Heart left ventricle (tissue), 13 donors: ENCODE measurements at regions not wholly inside any gene's neighbourhood (a gene's known extent, or its start where the extent isn't known, plus 50 kb on each side); places are given as distances from the start of the nearest gene placed in this dataset.

ENCODE experiments used
- POLR2A ChIP-seq, 2 donors: fragments of 450-650 bp; IDR thresholded peaks; one replicate each; pipeline ENCODE4 v1.6.1; 2017; ENCODE audit warnings: antibody characterized with exemption in 2 of 2, mild to moderate bottlenecking in 2 of 2, moderate library complexity in 2 of 2
- TF ChIP-seq, protein P1 (sequence below), 12 donors: fragments of 200-600 bp; sonication (generic) in 4 of 12; IDR thresholded peaks; one replicate each; pipeline versions ENCODE4 v1.5.0 to v1.8.0; 2018 to 2022; ENCODE audit warnings: antibody characterized with exemption in 12 of 12, mild to moderate bottlenecking in 5 of 12
- donor health status: ischemic (EF 13 %, LVEDD 7.1; RV severe dilation, severe dysfunction).
- donor health status: DM: no; HTN: yes; CAD: no.
- donor health status: DM: no; HTN: no; CAD: no.
- donor health status: ischemic (EF 25% LVEDD 6.9; RV normal size, moderate dysfunction).
- donor health status: ischemic (EF 25% LVEDD 5.7; RV mildly dilated, moderate dysfunction).
- donor health status: ischemic (EF 35%, LVEDD 5.7; RV mildly dilated, moderate dysfunction).
- donor health status: nonischemic (EF 11% LVEDD 7.7; RV severe dilation, severe dysfunction).
- donor health status: DM: yes; HTN: yes; CAD: no.
- donor health status: PGD.
- donor health status: ischemic (EF 29% LVEDD 5.4; RV normal size, mild dysfunction).
- donor health status: nonischemic (EF 23%, LVEDD 6.1; RV moderate dilation, normal function).

DNA sequence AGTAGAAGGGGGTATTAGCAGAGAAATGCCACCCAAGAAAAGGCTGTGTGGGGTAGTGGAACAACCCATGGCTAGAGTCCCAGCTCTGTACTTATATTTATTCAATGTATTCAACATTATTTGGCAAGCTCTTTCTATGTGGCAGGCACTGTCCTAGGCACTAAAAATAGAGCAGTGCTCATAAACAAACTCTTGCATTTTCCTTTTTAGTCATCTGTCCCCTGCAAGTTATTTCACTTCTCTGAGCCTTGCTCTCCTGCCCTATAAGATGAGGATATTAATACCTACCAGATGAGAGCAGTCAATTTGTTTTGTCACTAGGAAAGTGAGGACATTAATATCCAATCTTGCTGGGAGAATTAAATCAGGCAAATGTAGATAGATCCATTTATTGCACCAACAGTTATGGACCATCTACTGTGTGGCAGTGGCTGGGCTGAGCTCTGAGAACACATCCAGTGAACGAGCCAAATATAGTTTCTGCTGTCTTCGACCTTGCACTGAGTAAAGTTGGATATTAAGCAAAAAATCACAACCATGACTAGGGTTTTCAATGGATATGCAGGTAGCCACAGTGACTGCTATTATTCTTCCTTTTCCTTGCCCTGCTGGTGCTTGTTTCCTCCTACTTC lies 314.3 kb upstream of the TBX3 start:
- no peak for TF ChIP-seq POLR2A (IDR thresholded peaks at IDR 0.05)
- TF ChIP-seq, protein P1, sequence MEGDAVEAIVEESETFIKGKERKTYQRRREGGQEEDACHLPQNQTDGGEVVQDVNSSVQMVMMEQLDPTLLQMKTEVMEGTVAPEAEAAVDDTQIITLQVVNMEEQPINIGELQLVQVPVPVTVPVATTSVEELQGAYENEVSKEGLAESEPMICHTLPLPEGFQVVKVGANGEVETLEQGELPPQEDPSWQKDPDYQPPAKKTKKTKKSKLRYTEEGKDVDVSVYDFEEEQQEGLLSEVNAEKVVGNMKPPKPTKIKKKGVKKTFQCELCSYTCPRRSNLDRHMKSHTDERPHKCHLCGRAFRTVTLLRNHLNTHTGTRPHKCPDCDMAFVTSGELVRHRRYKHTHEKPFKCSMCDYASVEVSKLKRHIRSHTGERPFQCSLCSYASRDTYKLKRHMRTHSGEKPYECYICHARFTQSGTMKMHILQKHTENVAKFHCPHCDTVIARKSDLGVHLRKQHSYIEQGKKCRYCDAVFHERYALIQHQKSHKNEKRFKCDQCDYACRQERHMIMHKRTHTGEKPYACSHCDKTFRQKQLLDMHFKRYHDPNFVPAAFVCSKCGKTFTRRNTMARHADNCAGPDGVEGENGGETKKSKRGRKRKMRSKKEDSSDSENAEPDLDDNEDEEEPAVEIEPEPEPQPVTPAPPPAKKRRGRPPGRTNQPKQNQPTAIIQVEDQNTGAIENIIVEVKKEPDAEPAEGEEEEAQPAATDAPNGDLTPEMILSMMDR (IDR thresholded peaks at IDR 0.05) = no peak
